ENCODE measurements at regions not wholly inside any gene's neighbourhood (a gene's known extent, or its start where the extent isn't known, plus 50 kb on each side); places are given as distances from the start of the nearest gene placed in this dataset.

GRCh38 chr13:88745011-88745410 is 1073.8 kb downstream of the SLITRK5 start:
- Histone ChIP-seq H2AFZ (no peak overlapping the region), H3K9me2 (ENCODE audit: insufficient read depth) (0 out of 2 replicates have a peak, but pooled peaks cover 5% of the 10 kb centered on the region), H3F3A (replicated peaks; ENCODE audit: low read depth) (no peaks in the 10 kb centered on the region), H3K79me2 (replicated peaks; ENCODE audit: insufficient read depth) (no peaks in the 10 kb centered on the region), H3K4me3 (no peak overlapping the region), H3K27me3 (ENCODE audit: insufficient read depth) (no peaks in the 10 kb centered on the region), H4K20me1 (replicated peaks; ENCODE audit: insufficient read depth) (no peaks in the 10 kb centered on the region), H3K27ac (ENCODE audit: low read depth) (no peak overlapping the region), H3K36me3 (ENCODE audit: insufficient read depth) (no peaks in the 10 kb centered on the region), H3K4me2 (no peak overlapping the region), H3K4me1 (ENCODE audit: insufficient read depth) (no peaks in the 10 kb centered on the region)
- ATAC-seq (no peak), DNase-seq (ENCODE audit: low spot score) (no peak)
- Mint-ChIP-seq H3K36me3 (ENCODE audit: low read depth) (peaks cover 3% of the 10 kb centered on the region; the same call in 1 of the 3 replicates), H3K4me1 (no peaks in the 10 kb centered on the region), H3K27ac (no peak overlapping the region), H3K27me3 (ENCODE audit: insufficient read depth, low read depth, poor library complexity) (no peaks in the 10 kb centered on the region), H3K9me3 (peaks cover 4% of the 10 kb centered on the region; the same call in 1 of the 3 replicates), H3K4me3 (no peak overlapping the region)
- TF ChIP-seq JUNB (IDR thresholded peaks at IDR 0.05; ENCODE audit: unreplicated experiment) (no peak), ETS1 (IDR thresholded peaks at IDR 0.05) (no peak)

DNA sequence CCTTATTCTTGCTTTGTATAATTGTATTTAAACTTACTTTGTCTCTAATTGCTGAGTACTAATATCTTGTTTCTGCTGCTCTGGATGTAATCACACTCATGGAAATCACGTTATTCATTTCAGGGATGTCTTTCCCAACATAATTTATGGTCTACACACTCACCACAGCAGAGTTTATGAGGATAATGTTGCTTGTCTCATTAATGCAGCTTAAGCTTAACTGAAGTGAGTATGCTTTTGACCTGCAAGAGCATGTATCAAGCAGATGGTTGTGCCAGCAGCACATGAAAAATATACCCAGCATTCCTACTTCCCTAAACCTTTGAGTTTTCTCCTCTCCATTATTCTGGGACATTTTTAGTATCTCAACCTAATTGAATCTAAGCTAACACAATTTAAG is 1080.9 kb downstream of the SLITRK5 start:
- Histone ChIP-seq H2AFZ (no peak overlapping the region), H3K9me2 (ENCODE audit: insufficient read depth) (0 out of 2 replicates have a peak, but pooled peaks cover 5% of the 10 kb centered on the region), H3K4me3 (no peak overlapping the region), H4K20me1 (replicated peaks; ENCODE audit: insufficient read depth) (no peaks in the 10 kb centered on the region), H3K79me2 (replicated peaks; ENCODE audit: insufficient read depth) (no peaks in the 10 kb centered on the region), H3K4me2 (no peak overlapping the region), H3K27ac (ENCODE audit: low read depth) (no peak overlapping the region), H3K27me3 (ENCODE audit: insufficient read depth) (no peaks in the 10 kb centered on the region), H3K4me1 (ENCODE audit: insufficient read depth) (no peaks in the 10 kb centered on the region), H3F3A (replicated peaks; ENCODE audit: low read depth) (no peaks in the 10 kb centered on the region), H3K36me3 (ENCODE audit: insufficient read depth) (no peaks in the 10 kb centered on the region)
- no peak overlapping the region for H3K27ac Mint-ChIP-seq
- H3K9me3 Mint-ChIP-seq, result no peaks in the 10 kb centered on the region
- TF ChIP-seq CTCF (conservative IDR thresholded peaks at IDR 0.05; ENCODE audit: low read depth in 2 of 2), result no peak
- no peak for TF ChIP-seq ZNF114 (CRISPR knock-in tag; IDR thresholded peaks at IDR 0.05)
- no peaks in the 10 kb centered on the region for H3K27me3 Mint-ChIP-seq (ENCODE audit: insufficient read depth, low read depth, poor library complexity)
- H3K4me1 Mint-ChIP-seq, result no peaks in the 10 kb centered on the region
- H3K36me3 Mint-ChIP-seq (ENCODE audit: low read depth), result no peaks in the 10 kb centered on the region
- DNase-seq (ENCODE audit: low spot score), result no peak
- no peak for ATAC-seq
- no peak overlapping the region for H3K4me3 Mint-ChIP-seq

- ATAC-seq (no peak), DNase-seq (ENCODE audit: low spot score) (no peak)
- H3K36me3 ChIP-seq (ENCODE audit: insufficient read depth), result no peaks in the 10 kb centered on the region
- H3K4me1 ChIP-seq (ENCODE audit: insufficient read depth), result no peaks in the 10 kb centered on the region
- TF ChIP-seq NANOG (IDR thresholded peaks at IDR 0.05; ENCODE audit: borderline replicate concordance), result no peak
- no peak for TF ChIP-seq POLR2AphosphoS5 (IDR thresholded peaks at IDR 0.05; ENCODE audit: low read depth)
- Mint-ChIP-seq H3K4me1 (no peaks in the 10 kb centered on the region), H3K27ac (no peak overlapping the region), H3K4me3 (no peak overlapping the region), H3K27me3 (ENCODE audit: insufficient read depth, low read depth, poor library complexity) (no peaks in the 10 kb centered on the region), H3K36me3 (ENCODE audit: low read depth) (no peaks in the 10 kb centered on the region), H3K9me3 (no peaks in the 10 kb centered on the region; the same call in 2 of the 3 replicates)
- no peaks in the 10 kb centered on the region for H3K27me3 ChIP-seq (ENCODE audit: insufficient read depth)
- H3K27ac ChIP-seq (ENCODE audit: low read depth), result no peak overlapping the region
- H3K9me2 ChIP-seq (ENCODE audit: insufficient read depth), result 0 out of 2 replicates have a peak, but pooled peaks cover 2% of the 10 kb centered on the region
- no peaks in the 10 kb centered on the region for H3K79me2 ChIP-seq (replicated peaks; ENCODE audit: insufficient read depth)
- no peaks in the 10 kb centered on the region for H3F3A ChIP-seq (replicated peaks; ENCODE audit: low read depth)
- 0 out of 2 replicates have a peak overlapping the region, but pooled peaks have one; percentile 6 for H2AFZ ChIP-seq
- H4K20me1 ChIP-seq (replicated peaks; ENCODE audit: insufficient read depth), result no peaks in the 10 kb centered on the region
- H3K4me2 ChIP-seq, result no peak overlapping the region
- no peak overlapping the region for H3K4me3 ChIP-seq
Measured at GRCh38 chr13:88754141-88754540, 1083.0 kb downstream of the SLITRK5 start.

Data from GM23338 (cell line).